ENCODE measurements at regions not wholly inside any gene's neighbourhood (a gene's known extent, or its start where the extent isn't known, plus 50 kb on each side); places are given as distances from the start of the nearest gene placed in this dataset.

GRCh38 chr12:92360543-92360942, 214.9 kb upstream of the BTG1 start:
- Mint-ChIP-seq H3K9me3 (ENCODE audit: unreplicated experiment) (peaks cover 3% of the 10 kb centered on the region), H3K27ac (ENCODE audit: unreplicated experiment) (no peak overlapping the region), H3K4me1 (ENCODE audit: low read depth, unreplicated experiment) (peaks cover 24% of the 10 kb centered on the region), H3K4me3 (ENCODE audit: unreplicated experiment) (no peak overlapping the region), H3K36me3 (ENCODE audit: unreplicated experiment) (no peaks in the 10 kb centered on the region), H3K27me3 (ENCODE audit: unreplicated experiment) (peaks cover 3% of the 10 kb centered on the region)
- DNase-seq = no peak
- TF ChIP-seq, protein P1, sequence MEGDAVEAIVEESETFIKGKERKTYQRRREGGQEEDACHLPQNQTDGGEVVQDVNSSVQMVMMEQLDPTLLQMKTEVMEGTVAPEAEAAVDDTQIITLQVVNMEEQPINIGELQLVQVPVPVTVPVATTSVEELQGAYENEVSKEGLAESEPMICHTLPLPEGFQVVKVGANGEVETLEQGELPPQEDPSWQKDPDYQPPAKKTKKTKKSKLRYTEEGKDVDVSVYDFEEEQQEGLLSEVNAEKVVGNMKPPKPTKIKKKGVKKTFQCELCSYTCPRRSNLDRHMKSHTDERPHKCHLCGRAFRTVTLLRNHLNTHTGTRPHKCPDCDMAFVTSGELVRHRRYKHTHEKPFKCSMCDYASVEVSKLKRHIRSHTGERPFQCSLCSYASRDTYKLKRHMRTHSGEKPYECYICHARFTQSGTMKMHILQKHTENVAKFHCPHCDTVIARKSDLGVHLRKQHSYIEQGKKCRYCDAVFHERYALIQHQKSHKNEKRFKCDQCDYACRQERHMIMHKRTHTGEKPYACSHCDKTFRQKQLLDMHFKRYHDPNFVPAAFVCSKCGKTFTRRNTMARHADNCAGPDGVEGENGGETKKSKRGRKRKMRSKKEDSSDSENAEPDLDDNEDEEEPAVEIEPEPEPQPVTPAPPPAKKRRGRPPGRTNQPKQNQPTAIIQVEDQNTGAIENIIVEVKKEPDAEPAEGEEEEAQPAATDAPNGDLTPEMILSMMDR (IDR thresholded peaks at IDR 0.05; ENCODE audit: partially characterized antibody, unreplicated experiment) = no peak

GRCh38 chr12:92359581-92360209, 214.0 kb upstream of the BTG1 start:
- Mint-ChIP-seq H3K27ac (ENCODE audit: unreplicated experiment) (no peak overlapping the region), H3K4me3 (ENCODE audit: unreplicated experiment) (no peak overlapping the region)

GRCh38 chr12:92357584-92358261, 212.1 kb upstream of the BTG1 start:
- no peak overlapping the region for H3K27ac Mint-ChIP-seq (ENCODE audit: unreplicated experiment)
- no peak for DNase-seq
- no peaks in the 10 kb centered on the region for H3K27me3 Mint-ChIP-seq (ENCODE audit: unreplicated experiment)
- H3K4me1 Mint-ChIP-seq (ENCODE audit: low read depth, unreplicated experiment) = peaks cover 7% of the 10 kb centered on the region
- H3K9me3 Mint-ChIP-seq (ENCODE audit: unreplicated experiment) = no peaks in the 10 kb centered on the region
- TF ChIP-seq, protein P1 (IDR thresholded peaks at IDR 0.05; ENCODE audit: partially characterized antibody, unreplicated experiment) = no peak
- no peaks in the 10 kb centered on the region for H3K36me3 Mint-ChIP-seq (ENCODE audit: unreplicated experiment)
- H3K4me3 Mint-ChIP-seq (ENCODE audit: unreplicated experiment) = no peak overlapping the region

More at GRCh38 chr12:92359581-92360209, 214.0 kb upstream of the BTG1 start:
- Mint-ChIP-seq H3K36me3 (ENCODE audit: unreplicated experiment) (no peaks in the 10 kb centered on the region), H3K4me1 (ENCODE audit: low read depth, unreplicated experiment) (peaks cover 22% of the 10 kb centered on the region), H3K27me3 (ENCODE audit: unreplicated experiment) (peaks cover 2% of the 10 kb centered on the region), H3K9me3 (ENCODE audit: unreplicated experiment) (peaks cover 3% of the 10 kb centered on the region)
- TF ChIP-seq, protein P1 (IDR thresholded peaks at IDR 0.05; ENCODE audit: partially characterized antibody, unreplicated experiment) = no peak
- no peak for DNase-seq

DNA sequence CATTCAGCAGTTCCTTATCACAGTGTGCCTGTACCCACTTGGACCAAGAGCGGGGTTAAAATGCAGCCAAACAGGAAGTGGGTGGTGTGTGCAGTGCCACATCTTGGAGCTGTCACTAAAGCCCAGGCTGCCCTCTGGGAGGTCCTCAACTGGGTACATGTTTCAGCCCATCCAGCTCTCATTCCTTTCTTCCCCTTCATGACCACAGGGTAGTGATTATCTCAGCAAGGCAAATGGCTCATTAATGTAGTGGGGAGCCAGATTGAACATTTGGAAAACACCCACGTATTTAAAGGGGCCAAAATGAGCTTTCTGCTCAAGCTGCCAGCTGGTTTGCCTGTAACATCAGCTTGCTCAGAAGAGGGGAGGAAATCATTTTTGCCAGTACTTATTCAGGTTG, 210.8 kb upstream of the BTG1 start:
- Mint-ChIP-seq H3K36me3 (ENCODE audit: unreplicated experiment) (no peaks in the 10 kb centered on the region), H3K4me1 (ENCODE audit: low read depth, unreplicated experiment) (no peaks in the 10 kb centered on the region), H3K4me3 (ENCODE audit: unreplicated experiment) (no peak overlapping the region), H3K9me3 (ENCODE audit: unreplicated experiment) (no peaks in the 10 kb centered on the region), H3K27me3 (ENCODE audit: unreplicated experiment) (no peaks in the 10 kb centered on the region), H3K27ac (ENCODE audit: unreplicated experiment) (no peak overlapping the region)
- DNase-seq = no peak
- TF ChIP-seq, protein P1 (IDR thresholded peaks at IDR 0.05; ENCODE audit: partially characterized antibody, unreplicated experiment) = no peak

DNA sequence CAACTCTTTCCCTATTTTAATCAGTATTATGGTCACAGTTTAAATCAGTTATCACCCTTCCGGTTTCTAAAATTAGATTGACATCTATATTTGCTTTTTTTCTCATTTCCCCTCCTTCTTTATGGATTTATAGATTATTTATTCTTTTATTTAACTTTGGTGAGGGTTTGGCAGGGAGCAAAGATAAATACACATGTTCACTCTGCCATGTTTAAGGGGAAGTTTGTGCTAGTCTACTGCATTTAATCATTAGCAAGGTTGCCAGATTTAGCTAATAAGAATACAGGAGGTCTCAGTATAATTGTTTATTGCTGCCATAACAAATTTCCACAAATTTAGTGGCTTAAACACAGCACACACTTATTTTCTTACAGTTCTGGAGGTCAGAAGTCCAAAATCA, 204.0 kb upstream of the BTG1 start:
- no peak overlapping the region for H3K27ac Mint-ChIP-seq (ENCODE audit: unreplicated experiment)
- H3K36me3 Mint-ChIP-seq (ENCODE audit: unreplicated experiment) = no peaks in the 10 kb centered on the region
- no peaks in the 10 kb centered on the region for H3K27me3 Mint-ChIP-seq (ENCODE audit: unreplicated experiment)
- DNase-seq = no peak
- H3K4me1 Mint-ChIP-seq (ENCODE audit: low read depth, unreplicated experiment) = no peaks in the 10 kb centered on the region
- H3K9me3 Mint-ChIP-seq (ENCODE audit: unreplicated experiment) = no peaks in the 10 kb centered on the region
- H3K4me3 Mint-ChIP-seq (ENCODE audit: unreplicated experiment) = no peak overlapping the region
- TF ChIP-seq, protein P1 (IDR thresholded peaks at IDR 0.05; ENCODE audit: partially characterized antibody, unreplicated experiment) = no peak
